ENCODE measurements at regions not wholly inside any gene's neighbourhood (a gene's known extent, or its start where the extent isn't known, plus 50 kb on each side); places are given as distances from the start of the nearest gene placed in this dataset.
A peak's percentile ranks its signal among the peaks of the same experiment; 100 is the strongest.

- intact Hi-C loops (cut with DNase I, micrococcal nuclease): no loop called here
- Mint-ChIP-seq H3K9me3 (no peaks in the 10 kb centered on the region), H3K36me3 (ENCODE audit: low read depth) (no peaks in the 10 kb centered on the region), H3K4me1 (ENCODE audit: low read depth) (peaks cover 5% of the 10 kb centered on the region), H3K4me3 (no peak overlapping the region), H3K27me3 (peaks cover 6% of the 10 kb centered on the region), H3K27ac (no peak overlapping the region)
- CTCF ChIA-PET: no interaction called here
- DNase-seq (no peak), ATAC-seq (ENCODE audit: poor library complexity) (no peak)
- TF ChIP-seq CTCF (IDR thresholded peaks at IDR 0.05): no peak
- Histone ChIP-seq H3K27ac (ENCODE audit: low read depth in 1 of 2, low read length in 2 of 2) (no peak overlapping the region), H3K4me1 (ENCODE audit: insufficient read depth, low read length) (no peaks in the 10 kb centered on the region), H3K27me3 (ENCODE audit: control insufficient read depth in 1 of 2, insufficient read depth in 2 of 2, low read length in 2 of 2) (no peaks in the 10 kb centered on the region), H3K36me3 (ENCODE audit: insufficient read depth, low read length) (no peaks in the 10 kb centered on the region), H3K4me3 (ENCODE audit: low read length) (no peak overlapping the region), H3K9me3 (ENCODE audit: control insufficient read depth in 1 of 2, insufficient read depth in 1 of 2, low read length in 2 of 2) (no peaks in the 10 kb centered on the region)
- POLR2A ChIA-PET: no interaction called here
These were observed 172.2 kb downstream of the CHRM3 start for GRCh38 chr1:239558559-239558958.

GRCh38 chr1:239558991-239559390 lies 172.6 kb downstream of the CHRM3 start:
- H3K27me3 ChIP-seq (ENCODE audit: control insufficient read depth in 1 of 2, insufficient read depth in 2 of 2, low read length in 2 of 2): no peaks in the 10 kb centered on the region
- H3K4me3 ChIP-seq (ENCODE audit: low read length): no peak overlapping the region
- H3K27me3 Mint-ChIP-seq: peaks cover 6% of the 10 kb centered on the region
- no peaks in the 10 kb centered on the region for H3K36me3 Mint-ChIP-seq (ENCODE audit: low read depth)
- intact Hi-C loops (cut with DNase I, micrococcal nuclease): no loop called here
- no peaks in the 10 kb centered on the region for H3K36me3 ChIP-seq (ENCODE audit: insufficient read depth, low read length)
- TF ChIP-seq CTCF (IDR thresholded peaks at IDR 0.05): no peak
- ChIA-PET CTCF (no interaction called here), POLR2A (no interaction called here)
- no peaks in the 10 kb centered on the region for H3K9me3 ChIP-seq (ENCODE audit: control insufficient read depth in 1 of 2, insufficient read depth in 1 of 2, low read length in 2 of 2)
- H3K27ac Mint-ChIP-seq: no peak overlapping the region
- peak in 2 of 14 experiments; percentile 5 to 20 for DNase-seq
- no peaks in the 10 kb centered on the region for H3K9me3 Mint-ChIP-seq
- no peak for ATAC-seq (ENCODE audit: poor library complexity)
- H3K27ac ChIP-seq (ENCODE audit: low read depth in 1 of 2, low read length in 2 of 2): no peak overlapping the region
- H3K4me3 Mint-ChIP-seq: no peak overlapping the region
- no peaks in the 10 kb centered on the region for H3K4me1 ChIP-seq (ENCODE audit: insufficient read depth, low read length)
- peaks cover 5% of the 10 kb centered on the region for H3K4me1 Mint-ChIP-seq (ENCODE audit: low read depth)

- no peak for DNase-seq
- Histone ChIP-seq H3K27me3 (ENCODE audit: control insufficient read depth in 1 of 2, insufficient read depth in 2 of 2, low read length in 2 of 2) (no peaks in the 10 kb centered on the region), H3K4me3 (ENCODE audit: low read length) (no peak overlapping the region), H3K9me3 (ENCODE audit: control insufficient read depth in 1 of 2, insufficient read depth in 1 of 2, low read length in 2 of 2) (no peaks in the 10 kb centered on the region), H3K36me3 (ENCODE audit: insufficient read depth, low read length) (no peaks in the 10 kb centered on the region), H3K4me1 (ENCODE audit: insufficient read depth, low read length) (no peaks in the 10 kb centered on the region), H3K27ac (ENCODE audit: low read depth in 1 of 2, low read length in 2 of 2) (no peak overlapping the region)
- intact Hi-C loops (cut with DNase I, micrococcal nuclease): no loop called here
- H3K27me3 Mint-ChIP-seq: peaks cover 6% of the 10 kb centered on the region
- POLR2A ChIA-PET: no interaction called here
- no peak for TF ChIP-seq CTCF (IDR thresholded peaks at IDR 0.05)
- no peak overlapping the region for H3K27ac Mint-ChIP-seq
- H3K36me3 Mint-ChIP-seq (ENCODE audit: low read depth): no peaks in the 10 kb centered on the region
- CTCF ChIA-PET: no interaction called here
- no peak for ATAC-seq (ENCODE audit: poor library complexity)
- peaks cover 5% of the 10 kb centered on the region for H3K4me1 Mint-ChIP-seq (ENCODE audit: low read depth)
- no peaks in the 10 kb centered on the region for H3K9me3 Mint-ChIP-seq
- no peak overlapping the region for H3K4me3 Mint-ChIP-seq
These were observed 174.6 kb downstream of the CHRM3 start for GRCh38 chr1:239560921-239561320.

Data from CD4-positive, alpha-beta T cell (primary cell).